Activated naive CD4-positive, alpha-beta T cell treated with anti-CD3 and anti-CD28 coated beads, Interleukin-2, amount 50 U/mL, for 16 hours (primary cell): ENCODE measurements at regions not wholly inside any gene's neighbourhood (a gene's known extent, or its start where the extent isn't known, plus 50 kb on each side); places are given as distances from the start of the nearest gene placed in this dataset.
"Not testable (repeated sequence)": the region's sequence is repeated elsewhere in the genome, so short reads cannot be mapped to it uniquely, and the experiment has no call there.

Source experiments
- DNase-seq: peaks from one replicate; pipeline ENCODE4 v3.0.0-alpha.2; 2020

- no peak for DNase-seq
Measured at GRCh38 chr4:28241021-28241420, 1380.4 kb downstream of the STIM2 start.

- no peak for DNase-seq
Measured at GRCh38 chr4:28247805-28248204, 1387.2 kb downstream of the STIM2 start.

GRCh38 chr4:28248269-28248668 is 1387.6 kb downstream of the STIM2 start:
- DNase-seq = no peak

- DNase-seq = no peak
Measured at GRCh38 chr4:28250646-28251045, 1390.0 kb downstream of the STIM2 start.

DNA sequence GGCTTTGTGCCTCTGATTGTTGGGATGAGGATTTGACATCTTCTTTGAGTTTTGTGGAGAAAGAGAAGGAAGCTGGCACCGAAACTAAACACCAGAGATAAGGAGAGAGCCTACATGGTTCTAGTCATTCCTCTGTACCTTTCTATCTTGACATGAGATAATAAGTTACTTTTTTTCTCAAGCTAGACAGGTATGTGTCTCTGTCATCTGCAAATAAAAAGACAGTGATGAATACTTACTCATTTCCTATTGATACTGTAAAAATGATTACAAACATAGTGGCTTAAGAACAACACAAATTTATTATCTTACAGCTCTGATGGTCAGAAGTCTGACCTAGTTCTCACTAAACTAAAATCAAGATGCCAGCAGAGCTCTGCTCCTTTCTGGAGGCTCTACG is 1391.2 kb downstream of the STIM2 start:
- no peak for DNase-seq

GRCh38 chr4:28254003-28254402 is 1393.4 kb downstream of the STIM2 start:
- DNase-seq = no peak

DNA sequence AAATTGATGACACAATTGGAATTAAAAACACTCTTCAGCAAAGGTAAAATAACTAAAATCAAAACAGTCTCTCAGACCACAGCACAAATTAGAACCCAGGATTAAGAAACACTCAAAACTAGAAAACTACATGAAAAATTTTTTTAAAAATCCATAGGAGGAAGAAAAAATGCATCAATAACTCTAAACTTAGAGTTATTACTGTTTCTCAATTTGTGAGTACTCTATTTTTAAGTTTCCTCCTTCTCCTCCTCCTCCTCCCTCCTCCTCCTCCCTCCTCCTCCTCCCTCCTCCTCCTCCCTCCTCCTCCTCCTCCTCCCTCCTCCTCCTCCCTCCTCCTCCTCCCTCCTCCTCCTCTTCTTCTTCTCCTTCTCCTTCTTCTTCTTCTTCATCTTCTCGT is 1395.7 kb downstream of the STIM2 start:
- no peak for DNase-seq

DNA sequence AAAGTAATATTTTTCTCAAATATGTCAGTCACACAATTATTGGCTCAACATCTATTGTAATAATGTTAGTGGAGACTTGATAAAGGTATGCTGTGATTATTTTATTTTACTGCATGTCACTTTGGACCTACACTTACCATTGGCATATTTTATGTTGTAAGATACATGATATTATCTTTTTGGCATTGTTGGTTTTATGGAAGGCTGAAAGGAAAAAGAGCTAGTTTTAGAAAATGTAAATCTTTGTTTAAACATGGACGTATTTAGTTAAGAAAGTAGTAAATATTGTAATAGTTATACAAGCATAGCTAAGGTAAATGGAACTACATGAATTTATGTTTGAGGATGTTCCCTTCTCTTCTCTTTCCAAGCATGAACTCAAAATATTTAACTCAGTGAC is 1399.3 kb downstream of the STIM2 start:
- no peak for DNase-seq

GRCh38 chr4:28267166-28267565 is 1406.5 kb downstream of the STIM2 start:
- no peak for DNase-seq

DNA sequence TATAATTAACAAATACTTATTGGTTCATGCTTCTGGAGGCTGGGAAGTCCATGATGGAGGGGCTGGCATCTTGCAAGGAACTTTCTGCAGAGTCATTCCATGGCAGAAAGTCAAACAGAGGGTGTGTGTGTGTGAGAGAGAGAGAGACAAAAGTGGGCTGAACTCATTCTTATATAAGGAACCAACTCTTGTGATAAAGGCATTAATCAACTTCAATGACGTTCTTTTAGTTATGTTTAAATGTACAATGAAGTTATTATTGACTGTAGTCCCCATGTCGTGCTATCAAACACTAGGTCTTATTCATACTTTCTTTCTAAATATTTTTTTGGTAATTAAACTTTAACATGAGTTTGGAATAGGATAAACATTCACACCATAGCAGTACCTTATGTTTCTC is 1408.8 kb downstream of the STIM2 start:
- DNase-seq = no peak

DNA sequence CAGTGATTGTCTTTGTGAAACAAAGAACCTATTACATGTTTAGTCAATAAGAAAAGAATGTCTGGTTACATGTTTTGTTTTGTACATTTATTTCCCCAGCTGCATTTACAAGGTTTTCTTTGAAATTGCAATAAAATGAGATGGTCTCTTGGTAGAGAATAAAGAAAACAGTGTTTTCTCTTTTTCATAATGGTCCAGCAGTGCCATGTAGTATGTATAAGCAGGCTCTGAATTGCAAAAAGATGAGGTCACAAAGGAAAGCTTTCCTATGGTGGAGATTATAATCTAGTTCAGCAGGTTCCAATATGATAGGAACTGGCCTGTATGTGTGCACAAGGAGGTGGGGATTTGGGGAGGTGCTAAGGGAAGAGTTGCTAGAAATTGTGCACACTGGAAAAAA is 1417.3 kb downstream of the STIM2 start:
- DNase-seq = no peak

DNA sequence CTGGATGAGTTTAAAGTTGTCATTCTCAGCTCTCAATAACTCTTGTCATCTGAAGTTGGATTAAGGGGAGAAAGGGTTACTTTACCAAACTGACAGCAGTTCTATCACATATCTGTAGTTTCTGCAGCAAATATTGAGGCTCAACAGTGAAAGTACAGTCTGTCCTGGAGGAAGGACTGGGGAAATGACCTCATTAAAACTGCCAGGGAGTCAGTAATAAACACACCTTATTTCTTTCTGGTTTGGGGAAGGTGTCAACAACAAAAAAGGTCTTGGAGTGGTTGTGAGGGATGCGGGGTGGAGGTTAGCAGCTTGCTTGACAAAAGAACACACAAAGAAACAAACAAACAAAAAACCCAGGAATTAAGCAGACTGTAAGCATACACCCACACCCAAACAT is 1418.0 kb downstream of the STIM2 start:
- no peak for DNase-seq

DNA sequence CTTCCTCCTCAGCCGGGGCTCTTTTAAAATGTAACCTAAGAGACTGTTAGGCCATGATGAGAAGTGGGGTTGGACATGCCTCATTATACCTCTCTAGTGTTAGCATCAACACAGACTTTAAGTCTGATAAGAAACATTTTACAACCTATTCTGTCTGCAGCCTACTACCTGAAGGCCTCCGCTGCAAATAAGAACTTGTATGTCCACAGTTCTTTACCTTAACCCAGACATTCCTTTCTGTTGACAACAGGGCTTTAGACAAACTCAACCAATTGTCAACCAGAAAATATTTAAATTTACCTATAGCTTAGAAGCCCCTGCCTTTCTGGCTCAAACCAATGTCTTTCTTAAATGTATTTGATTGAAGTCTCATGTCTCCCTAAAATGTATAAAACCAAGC is 1418.6 kb downstream of the STIM2 start:
- DNase-seq = no peak

- not testable (repeated sequence) for DNase-seq
Measured at GRCh38 chr4:28286266-28286665, 1425.6 kb downstream of the STIM2 start.

GRCh38 chr4:28287831-28288233 is 1427.2 kb downstream of the STIM2 start:
- DNase-seq = no peak

DNA sequence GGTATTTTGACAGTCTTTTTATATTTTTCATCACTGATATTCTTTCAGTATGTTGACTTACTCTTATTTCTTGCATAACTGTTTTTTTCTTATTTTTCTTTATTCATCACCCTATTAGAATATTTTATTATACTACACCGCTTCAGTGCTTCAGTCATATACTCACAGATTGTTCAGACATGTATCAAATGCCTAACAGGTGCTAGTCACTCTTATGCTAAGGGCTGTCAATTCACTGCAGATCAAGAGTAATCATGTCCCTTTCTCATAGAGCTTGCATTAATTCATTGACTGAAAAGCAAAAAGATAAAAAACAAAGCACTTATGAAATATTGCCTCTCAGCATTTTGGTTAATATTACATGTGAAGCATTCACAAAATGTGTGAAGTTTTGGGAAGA is 1435.6 kb downstream of the STIM2 start:
- DNase-seq = no peak

GRCh38 chr4:28310926-28311325 is 1450.3 kb downstream of the STIM2 start:
- no peak for DNase-seq

GRCh38 chr4:28312497-28312896 is 1451.9 kb downstream of the STIM2 start:
- DNase-seq = not testable (repeated sequence)

DNA sequence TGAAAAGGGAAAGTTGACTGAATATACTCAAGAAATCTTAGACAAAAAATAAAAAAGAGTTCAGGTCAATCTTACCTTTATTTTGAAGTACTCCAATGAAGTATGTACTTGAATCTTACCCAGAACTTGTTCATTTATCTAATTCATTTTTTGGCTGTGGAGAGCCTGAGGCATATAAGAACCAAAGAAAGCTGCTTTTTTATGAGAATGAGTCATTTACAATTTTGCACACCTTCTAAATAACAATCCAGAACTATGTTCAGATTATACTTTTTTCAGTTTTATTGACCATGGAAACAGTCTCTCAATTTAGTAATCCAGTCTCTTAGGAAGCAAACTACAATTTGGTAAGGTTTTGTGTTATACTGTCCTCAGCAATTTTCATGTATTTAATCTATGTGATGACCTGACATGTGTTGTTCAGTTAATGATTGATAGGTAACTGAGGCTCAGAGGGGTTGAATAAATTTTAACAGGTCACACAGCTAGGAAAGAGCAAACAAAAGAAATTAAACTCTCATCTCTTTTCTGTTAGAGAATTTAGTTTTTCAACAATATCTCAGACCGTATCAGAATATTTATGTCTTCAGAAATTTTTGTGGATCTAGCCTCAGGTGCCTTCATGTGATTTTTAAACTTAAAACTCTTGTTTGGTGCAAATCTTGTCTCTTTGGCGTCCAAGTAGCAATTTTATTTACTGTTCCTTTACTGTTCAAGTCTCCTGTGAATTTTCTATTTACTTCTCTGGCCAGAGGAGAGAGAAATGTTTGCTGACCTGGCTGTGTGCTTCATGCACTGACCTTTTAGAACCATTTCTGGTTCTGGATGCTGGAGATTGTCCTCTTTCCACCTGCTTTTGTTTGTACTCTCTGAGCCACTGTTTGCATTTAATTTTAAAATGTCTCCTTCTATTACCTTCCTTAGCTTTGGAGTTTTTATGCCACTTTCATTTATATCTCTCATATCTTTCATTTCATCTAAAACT is 1453.4 kb downstream of the STIM2 start:
- no peak for DNase-seq

- DNase-seq = no peak
Measured at GRCh38 chr4:28317221-28317620, 1456.6 kb downstream of the STIM2 start.

DNA sequence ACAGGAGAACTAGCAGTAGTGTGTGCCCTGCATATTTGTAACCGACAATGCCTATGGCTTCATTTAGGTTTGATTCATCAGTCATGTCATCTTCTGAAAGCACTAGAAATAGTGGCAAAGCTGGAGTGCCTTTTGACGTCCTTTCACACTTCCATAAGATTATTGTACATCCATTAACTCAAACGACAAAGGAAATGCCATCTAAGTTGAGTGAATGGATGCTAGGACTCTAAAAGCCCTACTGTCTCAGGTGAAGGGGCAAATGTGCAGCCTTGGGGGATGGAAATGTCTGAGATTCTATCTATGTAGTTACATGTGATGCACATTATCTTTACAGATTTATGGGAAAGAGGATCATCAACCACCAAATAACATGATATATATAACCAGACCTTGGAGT is 1473.6 kb downstream of the STIM2 start:
- no peak for DNase-seq

- no peak for DNase-seq
Measured at GRCh38 chr4:28341784-28342183, 1481.1 kb downstream of the STIM2 start.

- no peak for DNase-seq
Measured at GRCh38 chr4:28350485-28350884, 1489.8 kb downstream of the STIM2 start.

GRCh38 chr4:28351102-28351501 is 1490.5 kb downstream of the STIM2 start:
- DNase-seq = no peak

DNA sequence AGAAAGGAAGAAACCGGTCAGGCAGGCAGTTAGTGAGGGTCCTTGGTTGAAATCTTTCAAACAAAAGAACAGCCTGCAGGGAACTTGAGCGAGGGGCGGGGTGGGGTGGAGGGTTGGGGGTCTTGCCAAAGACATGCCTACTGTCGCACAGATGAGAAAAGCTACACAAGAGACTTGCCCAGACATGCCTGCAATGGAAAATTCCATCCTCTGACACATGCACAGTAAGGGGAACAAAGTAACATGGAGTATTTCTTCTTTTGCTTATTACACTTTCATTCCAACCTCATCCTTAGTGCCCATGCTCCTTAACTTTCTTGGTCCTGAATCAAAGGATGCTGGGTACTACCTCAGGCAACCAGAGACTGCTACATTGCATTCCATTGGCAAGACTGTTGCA is 1491.2 kb downstream of the STIM2 start:
- no peak for DNase-seq
